Pons (tissue), 1 donor: ENCODE measurements at regions not wholly inside any gene's neighbourhood (a gene's known extent, or its start where the extent isn't known, plus 50 kb on each side); places are given as distances from the start of the nearest gene placed in this dataset.
"Not testable (repeated sequence)": the region's sequence is repeated elsewhere in the genome, so short reads cannot be mapped to it uniquely, and the experiment has no call there.

ENCODE experiments used
- DNase-seq: peaks from one replicate; pipeline ENCODE4 v3.0.0-alpha.2; 2016; ENCODE audit warnings: low spot score

DNA sequence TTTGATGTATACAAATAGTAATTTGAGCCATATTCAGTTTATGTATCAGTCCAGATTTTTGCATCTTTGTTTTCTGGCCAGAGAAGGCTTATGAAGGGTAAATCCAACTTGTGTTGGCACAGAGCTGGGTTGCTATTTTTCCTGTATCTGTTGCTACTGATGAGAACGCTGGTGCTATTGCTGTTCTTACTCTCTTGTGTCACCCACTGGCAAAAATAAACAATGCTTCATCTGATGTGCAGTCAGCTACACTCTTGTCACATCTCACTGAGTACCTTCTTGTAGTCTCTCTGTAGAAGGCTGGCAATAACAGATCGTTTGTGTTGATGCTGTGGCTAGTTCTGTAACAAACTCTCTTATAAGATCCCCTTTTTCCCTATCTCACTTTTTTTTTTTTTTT lies 323.4 kb downstream of the CDH19 start:
- DNase-seq = peak; percentile 81

DNA sequence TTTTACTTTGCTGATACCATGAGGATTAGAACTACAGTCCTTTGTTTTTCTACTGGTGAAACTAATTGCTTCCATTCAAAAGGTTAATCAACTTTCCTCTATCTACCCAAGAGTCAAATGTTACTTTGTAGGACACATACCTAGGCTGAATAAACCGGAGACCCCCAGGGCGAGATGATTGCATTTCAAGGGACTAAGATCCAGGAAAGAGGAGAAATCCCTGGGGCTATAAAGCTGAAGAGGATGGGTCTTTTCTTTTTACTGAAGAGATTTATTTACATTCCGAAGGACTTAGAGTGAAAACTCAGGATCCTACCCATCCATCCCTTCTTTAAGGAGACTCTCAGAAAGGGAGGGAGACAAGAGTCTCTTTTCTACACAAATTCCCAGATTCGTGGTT lies 331.9 kb downstream of the CDH19 start:
- no peak for DNase-seq

DNA sequence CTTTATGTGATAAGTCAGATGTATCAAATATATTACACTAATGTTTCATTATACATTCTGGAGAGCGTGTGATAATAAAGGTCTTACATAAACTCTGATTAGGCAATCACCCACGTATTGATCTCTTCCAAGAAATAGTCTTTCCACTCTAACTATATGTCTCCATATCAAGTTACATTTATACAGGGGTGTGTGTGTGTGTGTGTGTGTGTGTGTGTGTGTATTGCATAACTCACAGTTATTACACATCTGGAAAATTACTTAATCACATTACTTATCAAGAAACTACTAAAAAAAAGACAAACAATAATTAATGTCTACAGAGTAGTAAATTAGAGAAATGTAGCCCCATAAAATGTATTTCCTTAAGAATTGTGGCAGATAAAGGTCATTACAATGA lies 339.8 kb downstream of the CDH19 start:
- no peak for DNase-seq

DNA sequence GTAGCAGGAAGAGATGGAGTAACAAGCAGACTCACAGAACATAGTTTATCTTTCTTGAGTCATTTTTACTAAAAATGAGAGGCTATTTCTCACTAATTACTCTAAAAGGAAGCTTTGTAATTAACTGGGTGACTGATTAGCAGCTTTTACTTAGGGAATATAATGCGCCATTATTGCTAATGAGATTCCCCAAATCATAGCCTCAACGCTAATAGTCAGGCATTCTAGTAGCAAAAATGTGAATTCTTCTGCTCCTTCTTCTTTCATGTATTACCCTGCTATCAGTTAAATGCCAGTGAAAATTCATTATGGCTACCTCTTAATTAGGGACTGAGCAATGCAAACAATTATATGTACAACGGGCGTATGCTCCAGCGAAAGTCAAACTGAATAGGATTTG lies 349.8 kb downstream of the CDH19 start:
- no peak for DNase-seq

DNA sequence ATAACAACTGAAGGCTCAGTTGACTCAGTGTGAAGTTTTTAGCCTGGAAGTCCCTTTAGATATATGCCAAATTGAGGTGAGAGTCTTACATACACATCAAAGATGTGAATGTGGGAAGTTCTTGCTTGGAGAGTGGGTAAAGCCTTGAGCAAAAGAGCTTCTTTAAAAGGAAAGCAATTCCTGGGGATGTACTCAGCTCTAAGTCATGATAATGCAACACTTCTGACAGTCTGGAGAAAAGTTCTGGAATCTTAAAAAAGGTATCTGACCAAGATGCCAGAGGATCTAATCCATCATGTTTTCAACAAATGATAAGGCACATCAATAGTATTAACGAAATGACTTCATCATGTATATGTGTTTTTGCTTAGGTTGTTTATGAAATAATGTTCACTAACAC lies 351.2 kb downstream of the CDH19 start:
- no peak for DNase-seq

DNA sequence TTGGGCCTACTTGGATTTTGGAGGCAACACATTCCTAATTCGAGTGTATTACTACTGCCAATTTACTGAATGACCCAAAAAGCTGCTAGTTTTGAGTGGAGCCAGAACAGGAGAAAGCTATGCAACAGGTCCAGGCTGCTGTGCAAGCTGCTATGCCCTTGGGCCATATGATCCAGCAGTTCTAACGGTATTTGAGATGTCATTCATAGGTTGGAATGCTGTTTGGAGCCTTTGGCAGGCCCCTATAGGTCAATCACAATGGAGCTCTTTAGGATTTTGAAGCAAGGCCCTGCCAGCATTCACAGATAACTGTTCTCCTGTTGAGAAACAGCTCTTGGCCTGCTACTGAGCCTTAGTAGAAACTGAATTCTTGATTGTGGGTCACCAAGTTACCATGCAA lies 368.7 kb downstream of the CDH19 start:
- no peak for DNase-seq

DNA sequence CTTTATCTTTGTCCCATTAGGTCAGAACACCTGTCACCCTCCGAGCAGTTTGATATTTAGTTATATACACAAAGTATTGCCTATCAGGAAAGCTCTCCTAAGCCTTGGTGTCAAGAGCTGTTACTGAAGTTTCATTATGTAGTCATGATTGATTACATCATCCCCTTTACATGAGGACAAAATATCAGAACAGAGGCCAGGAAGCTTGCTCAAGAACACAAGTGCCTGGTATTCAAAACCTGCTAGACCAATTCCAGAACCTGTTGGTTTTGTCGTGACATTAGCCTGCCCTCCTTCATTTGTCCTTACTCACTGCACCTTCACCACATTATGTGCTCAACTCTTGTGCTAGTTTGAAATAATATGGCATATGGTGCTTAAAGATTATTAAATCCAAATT lies 377.1 kb downstream of the CDH19 start:
- DNase-seq = no peak

DNA sequence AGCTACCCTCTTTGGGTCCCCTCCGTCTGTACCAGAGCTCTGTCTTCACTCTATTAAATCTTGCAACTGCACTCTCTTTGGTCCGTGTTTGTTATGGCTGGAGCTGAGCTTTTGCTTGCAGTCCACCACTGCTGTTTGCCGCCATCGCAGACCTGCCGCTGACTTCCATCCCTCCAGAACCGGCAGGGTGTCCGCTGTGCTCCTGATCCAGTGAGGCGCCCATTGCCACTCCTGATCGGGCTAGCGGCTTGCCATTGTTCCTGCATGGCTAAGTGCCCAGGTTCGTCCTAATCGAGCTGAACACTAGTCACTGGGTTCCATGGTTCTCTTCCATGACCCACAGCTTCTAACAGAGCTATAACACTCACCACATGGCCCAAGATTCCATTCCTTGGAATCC lies 380.6 kb downstream of the CDH19 start:
- DNase-seq = not testable (repeated sequence)

DNA sequence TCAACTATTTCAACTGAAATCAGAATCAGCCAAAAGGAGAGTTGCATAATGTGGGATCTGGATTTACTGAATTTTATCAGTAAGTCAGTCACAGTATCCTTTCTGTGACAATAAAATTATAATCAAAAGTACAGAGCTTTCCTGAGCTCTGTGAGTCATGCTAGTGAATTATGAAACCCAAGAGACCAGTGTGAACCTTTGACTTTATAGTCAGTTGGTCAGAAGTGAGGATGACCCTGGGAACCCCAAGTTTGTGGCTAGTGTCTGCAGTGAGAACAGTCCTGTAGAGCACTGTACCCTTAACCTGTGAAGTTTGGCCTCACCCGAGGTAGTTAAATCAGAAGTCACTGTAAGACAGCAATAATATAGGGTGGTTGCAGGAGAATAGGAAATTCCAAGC lies 381.7 kb downstream of the CDH19 start:
- no peak for DNase-seq

DNA sequence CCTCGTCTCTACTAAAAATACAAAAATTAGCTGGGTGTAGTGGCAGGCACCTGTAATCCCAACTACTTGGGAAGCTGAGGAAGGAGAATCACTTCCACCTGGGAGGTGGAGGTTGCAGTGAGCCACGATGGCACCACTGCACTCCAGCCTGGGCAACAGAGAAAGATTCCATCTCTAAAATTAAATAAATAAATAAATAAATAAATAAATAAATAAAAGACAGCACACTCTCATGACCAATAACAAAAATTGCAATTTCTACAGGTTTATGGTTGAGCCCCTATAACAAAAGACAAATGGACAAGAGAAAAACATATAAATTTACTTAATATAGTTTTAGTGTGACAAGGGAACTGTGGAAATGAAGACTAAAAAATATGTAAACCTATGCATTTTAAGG lies 384.1 kb downstream of the CDH19 start:
- DNase-seq = no peak

DNA sequence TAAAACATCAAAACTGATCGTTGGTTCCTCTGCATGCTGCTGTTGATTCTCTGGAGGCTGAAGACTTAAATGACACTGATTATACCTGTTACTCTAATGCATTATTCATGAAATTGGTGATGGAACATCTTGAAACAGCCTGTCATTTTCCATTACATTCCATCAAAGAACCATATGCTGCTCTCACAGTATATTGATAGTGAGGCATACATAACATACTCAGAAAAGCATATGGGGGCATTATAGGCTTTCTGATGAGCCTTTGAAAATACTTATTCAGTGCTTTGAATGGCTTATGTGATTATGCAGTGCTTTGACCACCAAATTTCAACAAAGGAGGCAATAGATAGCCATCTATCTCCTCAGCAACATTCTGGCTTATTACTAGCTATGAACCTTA lies 392.1 kb downstream of the CDH19 start:
- DNase-seq = no peak

DNA sequence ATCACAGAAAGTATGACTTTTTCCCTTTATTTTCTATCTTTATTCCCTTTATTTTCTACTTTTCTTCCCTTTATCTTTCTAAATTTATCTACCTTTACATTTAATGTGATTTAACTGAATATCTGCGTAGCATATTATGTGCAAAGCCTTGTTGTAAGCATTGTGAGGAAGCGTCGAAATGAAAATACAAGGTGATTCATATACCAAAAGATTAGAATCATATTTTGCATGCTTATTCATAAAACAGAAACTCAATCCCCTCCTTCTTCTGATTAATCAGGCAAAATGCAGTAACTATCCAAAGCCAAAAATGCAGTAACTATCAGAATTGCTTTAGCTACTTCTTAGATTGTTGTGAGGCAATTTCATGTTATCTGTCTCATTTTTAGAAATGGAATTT lies 393.0 kb downstream of the CDH19 start:
- no peak for DNase-seq

DNA sequence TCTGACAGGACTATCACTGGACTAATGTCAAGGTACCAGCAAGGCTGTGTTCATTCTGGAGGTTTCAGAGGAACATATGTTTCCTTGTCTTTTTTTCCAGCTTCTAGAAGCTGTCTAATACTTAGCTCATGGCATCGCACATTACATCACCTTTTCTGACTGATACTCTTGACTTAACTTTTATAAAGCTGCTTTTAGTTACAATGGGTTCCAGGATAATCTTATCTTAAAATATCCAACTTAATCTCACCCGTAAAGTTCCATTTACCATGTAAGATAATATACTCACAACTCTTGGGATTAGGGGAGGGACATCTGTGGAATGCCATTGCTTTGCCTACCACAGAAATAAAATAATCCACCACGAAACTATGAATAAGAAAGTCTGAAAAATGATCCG lies 394.2 kb downstream of the CDH19 start:
- DNase-seq = no peak

DNA sequence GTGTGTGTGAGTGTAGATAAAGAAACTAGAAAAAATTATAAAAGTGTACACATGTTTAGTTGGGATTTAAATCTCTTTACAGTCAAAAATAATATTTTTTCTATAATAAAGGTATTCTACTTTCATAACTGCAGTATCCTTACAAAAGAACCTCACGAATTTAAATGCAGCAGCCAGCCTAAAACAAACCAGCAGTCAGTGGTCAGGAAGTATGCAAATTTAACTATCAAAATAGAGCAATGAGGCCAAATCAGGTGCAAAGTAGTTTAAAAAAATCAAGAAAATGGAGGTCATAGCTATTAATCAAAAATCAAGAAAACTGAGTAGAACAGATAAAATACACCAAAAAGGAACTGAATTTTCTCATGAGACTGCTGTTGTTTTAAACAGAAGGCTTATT lies 407.1 kb downstream of the CDH19 start:
- DNase-seq = no peak

DNA sequence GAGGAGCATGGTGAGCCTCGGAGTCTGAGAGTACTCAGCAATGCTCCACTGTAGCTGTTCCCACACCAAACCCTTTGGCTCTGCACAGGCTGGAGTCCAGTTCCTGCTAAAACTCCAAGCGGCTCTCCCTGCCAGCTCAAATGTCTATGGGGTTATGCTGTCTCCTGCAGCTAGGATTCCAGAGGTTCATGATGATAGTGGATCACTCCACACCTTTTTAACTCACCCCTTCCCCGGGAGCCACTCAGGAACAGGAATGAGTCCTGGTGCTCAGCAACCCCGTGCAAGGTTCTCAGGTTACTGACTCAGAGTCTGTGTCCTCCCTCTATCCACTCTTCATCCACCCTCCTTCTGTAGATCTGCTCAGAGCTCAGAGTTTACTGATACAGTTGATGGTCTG lies 410.0 kb downstream of the CDH19 start:
- no peak for DNase-seq

DNA sequence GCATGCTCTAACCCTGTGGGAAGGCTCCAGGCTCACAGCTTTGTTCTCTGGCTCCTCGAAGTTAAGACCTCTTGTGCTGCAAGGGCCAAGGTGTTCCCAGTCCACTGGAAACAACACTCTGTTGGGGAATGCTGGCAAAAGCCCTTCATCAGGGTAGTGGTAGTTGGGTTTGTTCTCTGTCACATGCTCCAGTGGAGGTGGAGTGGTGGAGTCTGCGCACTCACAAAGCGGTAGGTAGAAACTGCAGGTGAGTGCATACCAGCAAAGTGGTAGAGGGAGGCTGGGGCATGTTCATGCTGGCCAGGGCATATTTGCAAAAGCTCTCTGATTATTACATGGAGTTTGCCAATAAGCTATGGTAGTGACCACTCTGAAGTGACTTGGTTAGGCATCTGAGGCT lies 410.5 kb downstream of the CDH19 start:
- DNase-seq = no peak

DNA sequence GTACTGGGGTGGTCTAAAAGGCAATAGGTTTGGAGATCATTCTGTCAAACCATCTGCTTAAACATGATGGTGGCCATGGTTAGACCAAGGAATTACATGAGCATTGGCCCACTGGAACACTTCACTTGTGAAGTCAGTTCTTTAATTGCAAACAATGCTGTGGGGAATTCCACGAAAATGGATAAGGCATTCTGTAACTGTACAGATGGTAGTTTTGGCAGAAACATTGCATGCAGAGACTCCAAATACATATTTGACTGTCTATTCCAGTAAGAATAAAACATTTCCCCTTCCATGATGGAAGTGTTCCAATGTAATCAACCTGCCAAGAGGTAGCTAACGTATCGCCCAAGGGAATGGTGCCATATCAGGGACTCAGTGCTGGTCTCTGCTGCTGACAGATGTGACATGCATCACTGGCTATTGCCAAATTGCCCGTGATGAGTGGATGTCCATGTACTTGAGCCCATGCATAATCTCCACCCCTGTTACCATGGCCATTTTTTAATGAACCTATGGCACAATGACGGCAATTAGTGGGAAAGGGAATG lies 417.9 kb downstream of the CDH7 start:
- DNase-seq = no peak

DNA sequence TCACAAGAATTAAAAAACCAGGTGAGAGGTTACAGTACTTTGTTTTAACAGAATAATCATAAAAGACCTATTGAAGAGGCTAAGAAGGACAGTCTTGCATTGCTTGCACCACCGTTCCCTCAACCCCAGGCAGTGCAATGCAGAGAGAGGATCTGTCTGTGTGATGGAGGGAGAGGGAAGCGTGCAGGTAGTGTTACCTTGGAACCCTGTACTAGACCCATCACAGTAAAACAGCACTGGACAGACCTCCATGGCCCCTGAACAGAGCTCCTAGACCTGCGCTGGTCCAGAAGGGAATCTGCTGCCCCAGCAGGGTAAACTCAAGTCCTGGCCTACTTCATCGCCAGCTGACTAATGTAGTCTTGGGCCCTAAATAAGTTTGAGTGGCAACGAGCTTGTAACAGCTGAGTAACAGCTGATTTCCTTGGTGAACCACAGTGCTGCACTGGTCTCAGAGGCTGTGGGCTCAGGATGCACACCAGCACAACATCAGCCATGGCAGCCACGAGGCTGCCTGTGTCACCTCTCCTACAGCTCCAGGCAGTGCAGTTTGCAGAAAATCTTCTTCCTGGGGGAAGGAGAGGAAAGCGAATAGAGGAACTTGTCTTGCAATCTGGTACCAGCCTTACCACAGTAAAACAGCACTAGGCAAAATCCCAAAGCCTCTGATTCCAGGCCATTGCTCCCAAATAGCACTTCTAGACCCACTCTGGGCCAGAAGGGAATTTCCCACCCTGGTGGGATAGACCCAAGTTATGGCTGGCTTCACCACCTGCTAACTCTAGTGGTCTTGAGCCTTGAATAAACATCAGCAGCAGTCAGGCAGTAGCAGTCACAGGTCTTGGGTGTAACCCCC lies 417.2 kb downstream of the CDH7 start:
- no peak for DNase-seq

DNA sequence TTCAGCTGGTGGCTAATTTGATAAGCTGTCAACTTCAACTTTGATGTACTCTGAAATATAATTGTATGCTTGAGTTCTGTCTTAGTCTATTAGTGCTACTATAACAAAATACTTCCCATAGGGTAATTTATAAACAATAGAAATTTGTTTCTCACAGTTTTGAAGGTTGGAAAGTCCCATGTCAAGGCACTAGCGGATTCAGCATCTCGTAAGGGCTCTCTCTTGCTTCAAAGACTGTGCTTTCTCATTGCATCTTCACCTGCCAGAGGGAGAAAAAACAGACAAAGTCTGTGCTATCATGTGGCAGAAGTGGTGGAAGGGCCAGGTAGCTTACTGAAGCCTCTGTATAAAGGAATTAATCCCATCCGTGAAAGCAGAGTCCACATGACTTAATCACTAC lies 409.2 kb downstream of the CDH7 start:
- no peak for DNase-seq

DNA sequence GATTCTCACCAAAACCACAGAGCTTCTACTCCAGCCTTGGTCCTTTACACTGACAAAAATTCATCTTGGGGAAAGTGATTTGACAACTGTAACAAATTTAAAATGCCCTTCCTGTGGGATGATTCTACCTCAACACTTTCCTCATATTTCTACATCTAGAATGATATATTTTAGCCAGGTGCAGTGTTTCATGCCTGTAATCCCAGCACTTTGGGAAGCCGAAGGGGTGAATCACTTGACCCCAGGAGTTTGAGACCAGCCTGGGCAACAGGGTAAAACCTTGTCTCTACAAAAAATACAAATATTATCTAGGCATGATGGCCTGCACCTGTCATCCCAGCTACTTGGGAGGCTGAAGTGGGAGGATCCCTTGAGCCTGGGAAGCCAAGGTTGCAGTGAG lies 408.6 kb downstream of the CDH7 start:
- DNase-seq = no peak

DNA sequence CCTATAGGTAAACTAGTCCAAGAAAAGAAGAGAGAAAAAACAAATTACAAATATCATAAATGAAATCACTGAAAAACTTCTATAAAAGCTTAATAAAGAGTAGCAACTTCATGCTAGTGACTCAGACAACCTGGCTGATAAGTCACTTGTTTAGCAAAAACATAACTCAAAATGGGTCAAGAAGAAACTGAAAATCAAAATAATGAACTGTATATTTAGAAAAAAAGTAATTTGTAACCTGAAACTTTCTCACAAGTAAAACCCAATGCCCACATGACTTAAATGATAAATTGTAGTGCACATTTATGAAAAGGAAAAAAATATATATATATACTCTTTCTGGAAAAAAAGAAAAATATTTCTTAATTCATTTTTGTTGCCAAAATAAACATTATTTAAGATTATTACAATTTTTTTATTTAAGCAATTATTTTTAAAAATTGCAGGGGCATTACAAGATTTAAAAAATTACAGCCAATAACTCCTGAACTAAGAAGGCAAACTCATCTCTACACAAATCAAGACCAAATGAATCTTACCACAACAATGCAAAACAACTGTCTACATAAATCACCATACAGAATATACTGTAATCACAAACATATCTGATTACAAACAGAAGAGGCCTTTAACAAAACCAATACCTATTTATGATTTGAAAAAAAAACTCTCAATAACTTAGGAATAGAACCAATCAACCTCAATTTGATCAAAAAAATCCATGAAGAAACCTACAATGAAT lies 406.3 kb downstream of the CDH7 start:
- no peak for DNase-seq

DNA sequence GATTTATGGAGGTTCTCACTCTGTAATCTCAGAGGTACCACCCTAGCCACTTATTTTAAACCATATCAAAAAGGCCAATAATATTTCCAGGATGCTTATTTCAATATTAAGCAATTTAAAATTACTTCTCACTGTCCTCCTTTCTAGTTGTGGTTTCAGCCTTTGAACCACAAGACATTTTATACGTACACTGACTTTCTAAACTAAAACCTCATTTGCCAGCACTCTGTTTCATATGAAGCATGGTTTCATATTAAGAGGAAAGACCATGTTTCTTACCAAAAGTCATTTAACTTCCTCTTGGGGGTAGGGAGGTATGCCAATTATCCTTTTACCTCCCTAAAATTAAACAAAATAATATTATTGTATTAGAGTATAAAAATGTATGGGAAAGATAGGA lies 399.8 kb downstream of the CDH7 start:
- DNase-seq = no peak

DNA sequence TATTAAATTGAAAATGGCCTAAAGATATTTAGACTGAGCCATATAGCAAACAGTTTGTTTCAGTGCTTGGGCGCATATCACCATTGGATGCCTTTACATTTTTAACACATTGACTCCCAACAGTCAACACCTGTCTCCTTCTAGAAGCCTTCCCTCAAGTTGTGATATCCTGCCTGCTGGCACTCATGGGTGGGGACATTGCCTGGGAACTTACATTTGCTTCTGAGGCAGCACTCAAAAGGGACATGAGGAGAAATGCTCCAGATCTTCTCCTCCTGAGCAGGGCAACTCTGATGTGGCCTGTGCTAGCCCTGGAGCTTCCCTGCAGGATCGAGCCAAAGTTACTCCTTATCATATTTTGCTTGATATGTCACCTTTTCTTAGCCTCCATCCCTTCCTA lies 392.2 kb downstream of the CDH7 start:
- no peak for DNase-seq
